Hepatocyte (in vitro differentiated cells): ENCODE measurements at regions not wholly inside any gene's neighbourhood (a gene's known extent, or its start where the extent isn't known, plus 50 kb on each side); places are given as distances from the start of the nearest gene placed in this dataset.

Source experiments
- CTCF ChIP-seq: fragments of 200-600 bp; sonication (generic); IDR thresholded peaks from 2 replicates; pipeline ENCODE4 v1.5.1; 2016; ENCODE audit warnings: antibody characterized with exemption, mild to moderate bottlenecking; ENCODE audit not compliant: poor library complexity
- EZH2 ChIP-seq: fragments of 200-600 bp; sonication (generic); IDR thresholded peaks from 2 replicates; pipeline ENCODE4 v1.6.1; 2016; ENCODE audit warnings: antibody characterized with exemption, mild to moderate bottlenecking, borderline replicate concordance

DNA sequence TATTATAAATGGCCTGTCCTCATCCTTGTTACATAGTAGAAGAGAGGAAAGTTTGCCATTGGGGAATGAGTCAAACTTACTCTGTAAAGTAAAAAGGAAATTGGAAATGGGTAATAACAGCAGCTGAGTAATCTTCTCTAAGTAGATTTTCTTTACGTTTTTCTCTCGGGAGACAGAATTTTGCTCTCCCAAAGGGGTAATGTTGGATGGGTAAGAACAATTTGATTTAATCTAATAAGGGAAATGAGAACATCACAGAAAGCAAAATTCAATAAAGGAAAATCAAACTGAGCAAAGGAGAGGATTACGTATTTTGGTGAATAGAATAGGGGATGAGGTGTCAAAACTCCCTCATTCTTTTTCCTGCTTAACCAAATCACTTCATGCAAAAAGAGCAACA, 283.1 kb upstream of the FOXG1 start:
- TF ChIP-seq EZH2 (no peak), CTCF (no peak)
